ENCODE measurements at regions not wholly inside any gene's neighbourhood (a gene's known extent, or its start where the extent isn't known, plus 50 kb on each side); places are given as distances from the start of the nearest gene placed in this dataset.
"Not testable (repeated sequence)": the region's sequence is repeated elsewhere in the genome, so short reads cannot be mapped to it uniquely, and the experiment has no call there.

DNA sequence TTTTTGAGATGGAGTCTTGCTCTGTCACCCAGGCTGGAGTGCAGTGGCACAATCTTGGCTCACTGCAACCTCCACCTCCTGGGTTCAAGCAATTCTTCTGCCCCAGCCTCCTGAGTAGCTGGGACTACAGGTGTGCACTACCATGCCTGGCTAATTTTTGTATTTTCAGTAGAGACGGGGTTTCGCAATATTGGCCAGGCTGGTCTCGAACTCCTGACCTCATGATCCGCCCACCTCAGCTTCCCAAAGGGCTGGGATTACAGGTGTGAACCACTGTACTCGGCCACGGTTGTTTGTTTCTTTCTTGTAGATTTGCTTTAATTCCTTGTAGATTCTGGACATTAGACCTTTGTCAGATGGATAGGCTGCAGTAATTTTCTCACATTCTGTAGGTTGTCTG, 278.5 kb upstream of the FAT1 start:
- not testable (repeated sequence) for TF ChIP-seq BHLHE40 (IDR thresholded peaks at IDR 0.05; ENCODE audit: low read depth, low read length); FOS (IDR thresholded peaks at IDR 0.05; ENCODE audit: low read depth, low read length); POLR2A (IDR thresholded peaks at IDR 0.05; ENCODE audit: low read depth, low read length); NFE2L2 (IDR thresholded peaks at IDR 0.05; ENCODE audit: low read depth, low read length); MAFK (IDR thresholded peaks at IDR 0.05; ENCODE audit: low read depth, low read length); RAD21 (IDR thresholded peaks at IDR 0.05; ENCODE audit: low read length); RFX5 (IDR thresholded peaks at IDR 0.05; ENCODE audit: low read depth, low read length); MAZ (IDR thresholded peaks at IDR 0.05; ENCODE audit: borderline replicate concordance, low read depth, low read length)
- TF ChIP-seq, protein P1, sequence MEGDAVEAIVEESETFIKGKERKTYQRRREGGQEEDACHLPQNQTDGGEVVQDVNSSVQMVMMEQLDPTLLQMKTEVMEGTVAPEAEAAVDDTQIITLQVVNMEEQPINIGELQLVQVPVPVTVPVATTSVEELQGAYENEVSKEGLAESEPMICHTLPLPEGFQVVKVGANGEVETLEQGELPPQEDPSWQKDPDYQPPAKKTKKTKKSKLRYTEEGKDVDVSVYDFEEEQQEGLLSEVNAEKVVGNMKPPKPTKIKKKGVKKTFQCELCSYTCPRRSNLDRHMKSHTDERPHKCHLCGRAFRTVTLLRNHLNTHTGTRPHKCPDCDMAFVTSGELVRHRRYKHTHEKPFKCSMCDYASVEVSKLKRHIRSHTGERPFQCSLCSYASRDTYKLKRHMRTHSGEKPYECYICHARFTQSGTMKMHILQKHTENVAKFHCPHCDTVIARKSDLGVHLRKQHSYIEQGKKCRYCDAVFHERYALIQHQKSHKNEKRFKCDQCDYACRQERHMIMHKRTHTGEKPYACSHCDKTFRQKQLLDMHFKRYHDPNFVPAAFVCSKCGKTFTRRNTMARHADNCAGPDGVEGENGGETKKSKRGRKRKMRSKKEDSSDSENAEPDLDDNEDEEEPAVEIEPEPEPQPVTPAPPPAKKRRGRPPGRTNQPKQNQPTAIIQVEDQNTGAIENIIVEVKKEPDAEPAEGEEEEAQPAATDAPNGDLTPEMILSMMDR (conservative IDR thresholded peaks at IDR 0.05; ENCODE audit: low read depth, low read length): not testable (repeated sequence)
- peak; percentile 17; the same call in 1 of the 2 replicates for TF ChIP-seq CEBPB (IDR thresholded peaks at IDR 0.05; ENCODE audit: low read depth, low read length)
- TF ChIP-seq, protein P2, sequence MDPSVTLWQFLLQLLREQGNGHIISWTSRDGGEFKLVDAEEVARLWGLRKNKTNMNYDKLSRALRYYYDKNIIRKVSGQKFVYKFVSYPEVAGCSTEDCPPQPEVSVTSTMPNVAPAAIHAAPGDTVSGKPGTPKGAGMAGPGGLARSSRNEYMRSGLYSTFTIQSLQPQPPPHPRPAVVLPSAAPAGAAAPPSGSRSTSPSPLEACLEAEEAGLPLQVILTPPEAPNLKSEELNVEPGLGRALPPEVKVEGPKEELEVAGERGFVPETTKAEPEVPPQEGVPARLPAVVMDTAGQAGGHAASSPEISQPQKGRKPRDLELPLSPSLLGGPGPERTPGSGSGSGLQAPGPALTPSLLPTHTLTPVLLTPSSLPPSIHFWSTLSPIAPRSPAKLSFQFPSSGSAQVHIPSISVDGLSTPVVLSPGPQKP (IDR thresholded peaks at IDR 0.05; ENCODE audit: borderline replicate concordance, low read depth, low read length): not testable (repeated sequence)
- TF ChIP-seq, protein P3, sequence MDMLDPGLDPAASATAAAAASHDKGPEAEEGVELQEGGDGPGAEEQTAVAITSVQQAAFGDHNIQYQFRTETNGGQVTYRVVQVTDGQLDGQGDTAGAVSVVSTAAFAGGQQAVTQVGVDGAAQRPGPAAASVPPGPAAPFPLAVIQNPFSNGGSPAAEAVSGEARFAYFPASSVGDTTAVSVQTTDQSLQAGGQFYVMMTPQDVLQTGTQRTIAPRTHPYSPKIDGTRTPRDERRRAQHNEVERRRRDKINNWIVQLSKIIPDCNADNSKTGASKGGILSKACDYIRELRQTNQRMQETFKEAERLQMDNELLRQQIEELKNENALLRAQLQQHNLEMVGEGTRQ (IDR thresholded peaks at IDR 0.05; ENCODE audit: low read depth, low read length): not testable (repeated sequence)
